Kidney tubule cell (primary cell): ENCODE measurements at regions not wholly inside any gene's neighbourhood (a gene's known extent, or its start where the extent isn't known, plus 50 kb on each side); places are given as distances from the start of the nearest gene placed in this dataset.
"Not testable (repeated sequence)": the region's sequence is repeated elsewhere in the genome, so short reads cannot be mapped to it uniquely, and the experiment has no call there.

Experiments used
- DNase-seq: peaks from one replicate; pipeline ENCODE4 v3.0.0-alpha.2; 2018; ENCODE audit warnings: low spot score

DNA sequence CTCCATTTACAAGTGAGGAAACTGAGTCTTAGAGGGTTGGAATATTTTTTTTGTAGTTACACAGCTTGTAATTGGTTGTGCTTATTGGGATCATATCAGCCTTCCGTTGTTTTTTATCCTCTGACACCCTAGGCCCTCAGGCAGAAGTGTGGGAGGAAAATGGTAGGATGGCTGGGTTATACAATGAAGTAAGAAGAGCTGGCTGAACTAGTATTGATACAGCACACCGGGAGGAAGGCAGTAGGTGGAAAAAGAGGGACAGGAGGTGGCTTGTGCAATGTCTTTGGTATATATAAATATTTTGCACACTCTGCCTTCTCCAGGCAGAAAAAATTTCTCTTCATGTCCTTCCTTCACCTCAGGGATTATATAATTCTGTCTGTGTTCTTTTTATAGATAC, 214.3 kb upstream of the SGO1 start:
- no peak for DNase-seq

DNA sequence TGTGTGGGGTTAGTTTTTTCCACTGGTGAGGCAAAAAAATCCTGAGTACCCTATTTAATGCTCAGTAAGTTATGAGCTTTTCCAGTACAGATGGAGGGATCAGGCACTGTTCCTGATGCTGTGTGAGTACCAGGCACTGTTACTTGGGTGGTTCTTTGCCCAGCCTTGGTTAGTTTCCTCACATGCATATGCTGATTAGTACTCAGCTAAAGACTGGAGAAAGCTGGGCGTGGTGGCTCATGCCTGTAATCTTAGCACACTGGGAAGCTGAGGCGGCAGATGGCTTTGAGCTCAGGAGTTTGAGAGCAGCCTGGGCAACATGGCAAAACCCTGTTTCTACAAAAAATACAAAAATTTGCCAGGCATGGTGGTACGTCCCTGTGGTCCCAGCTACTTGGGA, 210.3 kb upstream of the SGO1 start:
- no peak for DNase-seq

- no peak for DNase-seq
These were observed 209.7 kb upstream of the SGO1 start for GRCh38 chr3:20395692-20396091.

DNA sequence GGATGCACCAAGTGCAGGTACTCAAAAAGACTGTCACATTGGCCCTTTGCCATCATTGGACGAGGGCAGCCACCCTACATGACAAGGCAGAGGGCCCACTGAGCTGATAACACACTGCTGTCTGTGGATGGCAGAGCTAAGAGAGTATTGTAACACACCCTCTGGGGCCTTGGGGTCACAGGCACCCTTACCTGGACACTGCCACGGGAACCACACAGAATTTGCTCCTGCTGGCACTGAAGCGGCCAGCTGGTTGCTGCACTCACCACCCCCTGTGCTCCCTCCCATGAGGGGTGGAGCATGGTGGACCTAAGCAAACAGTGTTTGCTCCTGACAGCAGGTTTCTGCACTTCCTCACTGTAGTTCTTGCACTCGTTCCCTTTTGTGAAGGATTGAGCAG, 208.2 kb upstream of the SGO1 start:
- DNase-seq: no peak

DNA sequence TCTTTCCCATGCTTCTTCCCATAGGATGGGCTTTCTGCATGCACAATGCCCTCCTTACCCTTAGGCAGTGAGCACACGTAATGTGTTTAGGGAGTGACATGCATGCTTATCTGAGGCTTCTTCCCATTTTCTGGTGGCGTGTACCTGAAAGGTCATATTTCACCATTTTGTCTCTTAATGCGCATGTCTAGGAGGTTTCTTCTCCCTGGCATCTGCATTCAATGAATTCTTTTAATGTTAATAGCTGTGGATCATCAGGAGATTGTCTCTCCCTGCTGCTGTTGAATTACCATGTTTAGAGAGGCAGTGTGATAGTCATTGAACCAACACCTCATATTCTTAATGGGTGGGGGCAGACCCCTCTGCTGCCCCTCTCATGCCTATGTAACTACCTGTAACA, 205.6 kb upstream of the SGO1 start:
- DNase-seq: no peak

GRCh38 chr3:20388971-20389370, 203.0 kb upstream of the SGO1 start:
- no peak for DNase-seq

DNA sequence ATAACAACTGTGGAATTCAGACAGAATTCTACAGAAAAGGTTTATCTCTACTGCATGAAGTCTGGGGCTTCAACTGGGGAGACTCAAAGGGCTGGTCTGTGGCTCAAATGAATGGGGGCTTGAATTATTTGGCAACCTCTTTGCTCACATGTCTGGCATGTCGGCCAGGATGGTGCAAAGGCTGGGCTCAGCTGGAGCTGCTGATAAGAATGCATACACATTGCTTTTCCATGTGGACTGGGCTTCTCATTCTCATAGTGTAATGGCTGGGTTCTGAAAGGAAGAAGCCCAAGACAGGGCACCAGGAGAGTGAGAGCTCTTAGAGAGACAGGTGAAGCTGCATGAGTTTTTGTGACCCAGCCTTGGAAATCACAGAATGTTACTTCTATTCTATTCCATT, 194.3 kb upstream of the SGO1 start:
- DNase-seq: no peak

GRCh38 chr3:20378315-20378714, 192.3 kb upstream of the SGO1 start:
- no peak for DNase-seq

GRCh38 chr3:20376665-20377217, 190.7 kb upstream of the SGO1 start:
- no peak for DNase-seq

DNA sequence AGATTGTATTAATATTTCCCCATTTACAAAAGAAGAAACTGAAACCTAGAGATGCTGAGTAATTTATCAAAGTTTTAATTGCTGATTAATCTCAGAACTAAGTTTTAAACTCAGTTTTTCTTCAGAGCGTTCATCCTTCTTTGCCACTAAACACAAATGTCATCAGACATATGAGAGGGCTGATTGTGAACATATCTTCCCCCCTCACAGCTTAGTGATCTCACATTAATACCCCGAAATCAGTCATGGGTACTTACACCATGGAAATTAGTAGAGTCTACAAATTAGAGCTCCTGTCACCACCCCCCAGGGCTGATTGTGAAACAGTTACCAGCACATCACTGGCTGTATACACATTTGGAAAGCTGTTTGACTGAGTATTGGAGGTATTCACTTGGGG, 189.3 kb upstream of the SGO1 start:
- DNase-seq: no peak

DNA sequence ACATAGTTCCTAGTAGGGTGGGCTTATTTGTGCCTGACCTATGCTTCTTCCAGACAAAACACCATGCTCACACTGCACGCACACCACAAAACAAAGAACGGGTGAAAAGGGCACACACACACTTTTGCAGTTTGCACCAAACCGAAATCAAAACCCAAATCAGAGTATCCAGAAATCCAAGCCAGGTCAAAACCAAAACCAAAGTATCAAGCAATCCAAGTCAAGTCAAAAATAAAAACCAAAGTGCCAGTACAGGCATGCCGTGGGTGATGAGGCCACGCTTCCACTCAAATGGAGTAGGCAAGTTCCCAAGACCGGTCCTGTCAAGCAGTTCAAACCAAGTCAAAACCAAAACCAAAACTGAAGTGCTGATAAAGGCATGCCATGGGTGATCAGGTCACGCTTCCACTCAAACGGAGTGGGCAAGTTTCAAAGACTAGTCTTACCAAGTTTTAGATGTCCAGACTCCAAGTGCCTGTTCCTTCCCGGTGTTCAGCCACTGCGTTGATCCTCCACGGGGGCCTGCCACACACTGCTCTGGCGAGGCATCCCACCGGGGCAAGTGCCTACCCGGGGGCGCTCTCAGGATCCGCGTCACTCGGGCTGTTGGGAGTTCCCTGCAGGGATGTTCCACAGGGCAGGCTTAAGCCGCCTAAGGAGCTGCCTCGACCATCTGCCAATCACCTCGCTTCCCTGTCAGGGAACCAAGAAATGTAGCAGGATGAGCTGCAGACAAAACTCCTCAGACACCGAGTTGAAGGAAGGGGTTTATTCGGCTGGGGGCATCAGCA, 184.5 kb upstream of the SGO1 start:
- not testable (repeated sequence) for DNase-seq

GRCh38 chr3:20361000-20361399, 175.0 kb upstream of the SGO1 start:
- DNase-seq: no peak

DNA sequence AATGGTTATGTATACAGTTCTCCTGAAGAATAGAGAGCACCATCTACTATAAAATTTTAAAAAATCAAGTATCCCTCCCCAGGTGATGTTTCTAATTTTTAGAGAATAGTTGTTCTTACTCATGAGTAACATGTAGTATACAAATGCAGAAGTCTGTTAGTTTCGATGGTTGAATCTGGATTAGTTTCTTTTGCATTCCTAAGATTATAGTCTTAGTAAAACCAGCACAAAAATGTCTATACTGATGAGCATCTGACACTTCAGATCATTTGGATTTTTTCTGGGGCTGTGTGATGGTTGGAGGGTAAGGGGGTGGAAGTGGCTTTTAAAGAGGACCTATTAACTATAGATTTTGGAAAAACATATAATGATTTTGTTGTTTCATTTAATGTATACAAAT, 167.3 kb upstream of the SGO1 start:
- no peak for DNase-seq

DNA sequence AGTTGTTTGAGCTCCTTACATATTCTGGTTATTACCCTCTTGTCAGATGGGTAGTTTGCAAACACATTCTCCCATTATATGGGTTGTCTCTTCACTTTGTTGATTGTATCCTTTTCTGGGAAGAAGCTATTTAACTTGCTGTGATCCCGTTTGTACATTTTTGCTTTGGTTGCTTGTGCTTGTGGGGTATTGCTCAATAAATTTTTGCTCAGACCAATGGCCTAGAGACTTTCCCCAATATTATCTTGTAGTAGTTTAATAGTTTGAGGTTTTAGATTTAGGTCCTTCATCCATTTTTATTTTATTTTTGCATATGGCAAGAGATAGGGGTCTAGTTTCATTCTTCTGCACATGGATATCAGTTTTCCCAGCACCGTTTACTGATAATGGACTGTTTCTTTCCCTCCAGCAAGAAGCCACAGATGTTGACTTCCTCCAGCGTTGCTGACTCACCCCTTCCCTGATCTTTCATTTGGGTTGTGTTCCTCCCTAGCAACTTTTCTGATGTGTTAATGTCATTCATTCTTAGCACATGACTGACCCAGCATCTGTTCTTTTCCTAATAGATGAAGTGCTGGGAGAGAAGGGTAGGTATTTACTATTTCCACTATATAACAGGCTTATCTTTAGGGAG, 166.7 kb upstream of the SGO1 start:
- no peak for DNase-seq

GRCh38 chr3:20350449-20350848, 164.4 kb upstream of the SGO1 start:
- no peak for DNase-seq

DNA sequence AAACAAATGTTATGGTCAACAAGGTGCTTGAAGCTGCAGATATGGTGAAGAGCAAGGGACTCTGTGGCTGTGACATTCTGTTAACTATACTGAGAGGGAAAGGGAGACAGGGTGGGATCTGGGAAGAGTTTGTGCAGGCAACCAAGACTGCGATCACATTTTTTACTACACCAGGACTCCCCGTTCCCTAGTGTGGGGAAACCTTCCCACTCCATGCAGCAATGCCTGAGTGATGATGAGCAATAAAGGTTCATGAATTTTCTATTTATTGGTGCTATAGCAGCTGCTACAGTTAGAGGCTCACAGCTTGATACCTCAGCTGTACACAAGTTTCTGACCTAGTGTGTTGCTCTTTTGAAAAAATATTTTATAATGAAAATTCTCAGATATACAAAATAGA, 160.9 kb upstream of the SGO1 start:
- no peak for DNase-seq

DNA sequence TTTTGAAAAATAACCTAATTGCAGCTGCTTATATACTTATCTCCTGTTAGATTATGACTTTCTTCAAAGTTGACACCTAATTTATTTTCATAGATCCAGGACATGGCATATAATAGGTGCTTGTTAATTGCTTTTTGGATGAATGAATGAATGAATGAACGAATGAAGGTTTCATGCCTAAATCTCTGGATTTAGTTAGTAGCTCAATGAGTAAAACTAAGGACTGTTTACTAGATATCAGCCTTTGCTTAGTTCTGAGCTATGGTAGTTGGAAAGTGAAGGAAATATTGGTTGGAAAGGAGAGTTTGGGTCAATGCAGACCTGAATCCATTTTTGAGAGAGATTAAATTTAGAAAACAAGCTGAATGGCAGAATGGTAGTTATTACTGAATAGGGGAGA, 160.4 kb upstream of the SGO1 start:
- DNase-seq: no peak

DNA sequence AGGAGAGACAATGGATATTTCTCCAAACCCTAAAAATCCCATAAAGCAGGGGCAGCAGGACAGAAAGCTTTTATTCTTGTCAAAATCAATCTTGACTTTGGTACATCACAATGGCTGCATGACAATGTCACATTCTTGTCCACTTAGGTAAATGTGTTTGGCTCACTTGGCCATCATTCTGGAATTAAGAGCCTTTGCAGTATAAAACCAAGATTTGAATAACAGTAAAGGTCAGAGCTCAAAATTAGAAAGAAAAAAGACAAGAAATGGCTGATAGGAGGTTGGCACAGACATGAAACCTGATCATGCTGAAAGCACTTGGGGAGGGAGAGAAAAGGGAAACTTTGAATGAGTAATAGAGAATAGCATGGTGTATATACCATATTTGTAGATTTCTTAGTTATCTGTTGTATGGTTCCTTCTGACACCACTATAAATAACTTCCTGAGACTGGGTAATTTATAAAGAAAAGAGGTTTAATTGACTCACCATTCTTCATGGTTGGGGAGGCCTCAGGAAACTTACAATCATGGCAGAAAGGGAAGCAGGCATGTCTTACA, 158.5 kb upstream of the SGO1 start:
- DNase-seq: no peak

DNA sequence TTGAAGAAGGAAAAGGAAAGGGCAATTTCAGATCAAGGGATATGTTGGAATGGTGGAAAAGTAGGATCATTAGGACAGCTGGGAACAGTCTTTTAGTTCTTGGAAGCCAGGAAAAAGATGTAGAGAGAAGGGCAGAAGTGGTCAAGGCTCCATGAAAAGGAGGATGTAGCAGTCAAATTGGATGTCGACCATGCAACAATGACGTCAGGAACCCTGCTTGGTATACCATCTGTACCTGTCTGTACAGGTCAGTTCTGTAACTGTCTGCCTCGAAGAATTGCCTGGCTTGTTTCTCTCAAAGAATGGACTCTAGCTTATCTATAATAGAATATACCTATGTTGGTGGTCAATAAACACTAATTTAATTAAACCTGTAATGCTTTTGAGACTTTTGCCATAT, 157.8 kb upstream of the SGO1 start:
- DNase-seq: no peak

DNA sequence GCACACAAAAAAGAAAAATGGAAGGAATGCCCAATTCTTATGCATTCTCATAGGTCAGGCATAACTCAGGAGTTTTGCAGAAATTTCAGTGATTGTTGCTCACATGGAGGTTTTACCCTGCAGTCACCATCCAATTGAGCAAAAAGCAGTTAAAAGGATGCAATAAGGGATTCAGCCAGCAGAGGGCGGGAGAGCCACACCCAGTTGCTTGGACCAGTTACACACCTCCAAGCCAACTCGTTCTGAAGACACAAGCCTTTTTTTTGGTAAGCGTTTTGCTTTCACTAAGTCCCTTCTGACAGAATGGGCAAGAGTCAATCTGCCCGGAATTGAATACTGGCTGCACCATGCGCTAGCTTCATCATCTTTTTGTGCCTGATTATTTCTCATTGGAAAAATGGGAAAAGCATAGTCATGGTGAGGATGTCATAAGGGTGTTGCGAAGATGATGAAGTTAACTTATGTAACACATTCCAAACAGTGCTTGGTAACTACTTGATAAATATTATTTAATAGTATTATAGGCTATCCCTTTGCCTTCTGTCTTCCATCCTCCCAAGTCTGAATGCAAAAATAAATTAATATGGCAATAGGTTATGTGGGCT, 154.4 kb upstream of the SGO1 start:
- peak; percentile 70 for DNase-seq

DNA sequence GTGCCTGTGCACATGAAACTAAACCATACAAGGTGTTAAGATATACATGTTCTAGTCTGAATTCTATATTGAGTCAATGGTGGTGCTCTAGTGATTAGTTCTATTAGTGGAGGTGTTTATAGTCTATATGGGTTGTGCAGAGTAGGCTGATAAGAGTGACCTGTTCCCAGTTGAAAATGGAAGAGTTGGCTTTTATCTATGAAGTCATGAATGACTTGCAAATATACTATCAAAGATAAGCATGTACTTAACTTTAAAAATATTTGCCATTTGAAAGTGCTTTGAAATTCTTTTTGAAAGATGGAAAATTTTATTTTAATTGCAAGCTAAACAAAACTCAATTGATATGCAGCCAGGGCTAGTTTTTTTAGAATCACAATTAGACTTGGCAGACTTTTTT, 150.6 kb upstream of the SGO1 start:
- no peak for DNase-seq

DNA sequence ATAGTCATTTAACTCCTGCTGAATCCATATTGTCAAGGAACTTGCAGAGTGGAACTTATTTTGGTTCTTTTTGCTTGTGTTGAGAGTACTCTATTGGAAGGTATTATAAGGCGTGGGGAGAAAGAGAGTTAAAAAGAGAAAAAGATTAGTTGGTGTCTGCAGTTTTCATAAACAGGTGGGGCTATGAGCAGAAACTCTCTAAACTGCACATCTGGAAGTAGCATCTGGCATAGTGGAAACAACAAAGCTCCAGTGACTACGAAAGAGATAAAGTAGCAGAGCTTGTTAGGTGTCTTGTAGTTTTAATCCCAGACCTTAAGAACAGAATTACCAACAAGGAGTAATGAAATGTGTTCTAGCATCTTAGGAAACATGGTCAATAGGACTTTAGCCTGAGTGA, 148.8 kb upstream of the SGO1 start:
- no peak for DNase-seq

DNA sequence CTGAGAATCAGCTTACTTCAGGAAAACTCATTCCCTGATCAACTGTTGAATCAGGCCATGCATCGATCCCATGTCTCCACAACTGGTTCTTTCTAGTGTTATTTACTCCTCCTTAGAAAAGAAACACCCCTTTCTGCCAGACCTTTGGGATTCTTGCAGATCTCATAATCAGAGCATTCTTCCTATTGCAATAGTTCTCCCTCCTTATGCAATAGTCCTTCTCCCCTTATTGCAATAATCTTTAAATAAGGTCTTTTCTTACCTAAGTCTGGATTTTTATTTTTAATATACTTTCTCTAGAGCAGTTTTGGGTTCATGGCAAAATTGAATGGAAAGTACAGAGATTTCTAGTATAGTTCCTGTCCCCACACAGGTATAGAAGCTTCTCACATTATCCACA, 141.9 kb upstream of the SGO1 start:
- no peak for DNase-seq
